HG02981 (cell line): ENCODE measurements at regions not wholly inside any gene's neighbourhood (a gene's known extent, or its start where the extent isn't known, plus 50 kb on each side); places are given as distances from the start of the nearest gene placed in this dataset.
"Not testable (repeated sequence)": the region's sequence is repeated elsewhere in the genome, so short reads cannot be mapped to it uniquely, and the experiment has no call there.

ENCODE experiments used
- ATAC-seq: cut with Tn5 transposase; IDR thresholded peaks from one replicate; pipeline ENCODE4 v1.9.1; 2021; ENCODE audit warnings: mild to moderate bottlenecking, moderate library complexity; ENCODE audit not compliant: unreplicated experiment

DNA sequence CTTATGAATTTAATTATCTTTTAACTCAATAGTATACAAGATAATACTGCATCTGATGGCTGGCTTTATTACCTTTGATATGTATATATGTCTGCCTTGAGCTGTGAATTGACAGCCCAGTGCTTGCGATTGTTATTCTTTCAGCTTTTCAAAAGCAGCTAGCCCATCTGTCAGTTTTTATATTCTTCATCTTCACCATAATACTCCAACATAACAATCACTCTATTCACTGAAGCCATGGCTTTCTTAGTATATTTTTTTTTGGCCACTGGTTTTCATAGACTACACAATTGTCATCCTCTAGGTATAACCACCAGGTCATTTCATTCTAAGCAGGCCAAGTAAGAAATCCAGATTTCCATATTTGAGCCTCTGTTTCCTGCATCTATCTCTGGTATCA, 1026.1 kb downstream of the FSCB start:
- no peak for ATAC-seq

DNA sequence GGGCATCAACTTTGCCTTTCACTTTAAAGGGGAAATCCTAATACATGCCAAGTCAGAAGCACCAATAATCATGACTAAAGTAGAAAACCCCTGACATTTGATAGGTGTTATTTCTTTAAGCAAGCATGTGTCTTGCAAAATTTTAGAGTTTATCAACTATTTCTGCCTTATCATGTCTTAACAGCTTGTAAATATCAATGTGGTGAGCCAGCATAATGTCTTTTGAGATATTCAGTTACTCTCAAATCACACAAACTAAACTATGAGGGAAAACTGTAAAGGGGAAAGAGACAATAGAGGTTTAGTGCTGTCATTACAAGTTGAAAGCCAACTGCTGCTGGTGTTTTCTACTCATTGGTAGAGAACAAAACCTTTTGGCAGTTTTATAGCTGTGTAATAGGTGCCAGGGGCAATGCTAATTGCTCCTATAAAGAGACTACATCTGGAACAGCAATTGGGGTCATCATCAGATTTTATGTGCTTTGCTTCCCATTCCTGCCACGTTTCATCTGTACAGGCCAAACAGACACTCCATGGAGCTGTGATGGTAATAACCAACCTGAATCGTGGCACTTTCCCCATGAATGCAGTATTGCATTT, 1027.4 kb downstream of the FSCB start:
- ATAC-seq: no peak

GRCh38 chr14:43476822-43477221, 1030.3 kb downstream of the FSCB start:
- no peak for ATAC-seq

DNA sequence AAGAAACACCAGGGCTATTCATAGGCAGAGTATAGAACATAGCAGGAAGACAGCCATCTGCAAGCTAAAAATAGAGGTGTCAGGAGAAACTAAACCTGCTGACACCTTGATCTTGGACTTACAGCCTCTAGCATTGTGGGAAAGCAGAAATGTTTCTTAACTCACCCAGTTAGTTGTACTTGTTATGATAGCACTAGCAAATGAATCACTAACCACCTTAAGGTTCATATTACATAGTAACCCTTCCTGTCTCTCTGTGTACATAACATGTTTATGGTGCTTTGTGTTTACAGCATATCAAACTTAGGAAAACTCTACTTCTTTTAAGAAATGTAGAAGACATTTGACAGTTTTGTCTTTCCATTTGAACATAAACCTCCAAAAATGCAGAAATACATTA, 1031.3 kb downstream of the FSCB start:
- no peak for ATAC-seq

GRCh38 chr14:43471595-43471994, 1035.5 kb downstream of the FSCB start:
- ATAC-seq: no peak

DNA sequence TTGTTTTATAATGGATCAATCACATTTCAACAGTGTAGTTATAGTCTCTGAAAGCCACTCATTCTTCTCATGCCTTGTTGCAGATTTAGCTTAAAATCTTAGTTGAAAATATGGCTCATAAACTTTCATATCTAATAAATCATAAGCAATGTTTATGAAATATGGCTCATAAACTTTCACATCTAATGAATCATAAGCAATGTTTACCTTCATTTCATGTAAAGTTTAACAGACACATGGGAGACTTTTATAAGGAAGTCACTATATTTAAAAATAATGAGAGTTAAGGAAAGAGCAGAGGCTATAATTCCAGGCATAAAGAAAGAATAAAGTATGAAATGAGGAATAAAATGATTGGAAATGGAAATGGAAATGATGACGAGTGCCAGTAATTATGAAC, 1042.1 kb downstream of the FSCB start:
- ATAC-seq: no peak

GRCh38 chr14:43449291-43449690, 1057.8 kb downstream of the FSCB start:
- ATAC-seq: no peak

DNA sequence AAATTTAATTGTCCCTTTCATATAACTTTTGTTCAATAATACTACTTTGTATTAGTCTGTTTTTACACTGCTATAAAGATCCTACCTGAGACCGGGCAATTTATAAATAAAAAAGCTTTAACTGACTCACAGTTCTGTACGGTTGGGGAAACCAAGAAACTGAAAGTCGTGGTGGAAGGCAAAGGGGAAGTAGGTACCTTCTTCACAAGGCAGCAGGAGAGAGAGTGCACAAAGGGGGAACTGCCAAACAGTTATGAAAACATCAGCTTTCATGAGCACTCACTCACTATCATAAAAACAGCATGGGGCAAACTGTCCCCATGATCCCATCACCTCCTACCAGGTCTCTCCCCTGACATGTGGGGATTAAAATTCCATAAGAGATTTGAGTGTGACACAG, 1069.0 kb downstream of the FSCB start:
- no peak for ATAC-seq

DNA sequence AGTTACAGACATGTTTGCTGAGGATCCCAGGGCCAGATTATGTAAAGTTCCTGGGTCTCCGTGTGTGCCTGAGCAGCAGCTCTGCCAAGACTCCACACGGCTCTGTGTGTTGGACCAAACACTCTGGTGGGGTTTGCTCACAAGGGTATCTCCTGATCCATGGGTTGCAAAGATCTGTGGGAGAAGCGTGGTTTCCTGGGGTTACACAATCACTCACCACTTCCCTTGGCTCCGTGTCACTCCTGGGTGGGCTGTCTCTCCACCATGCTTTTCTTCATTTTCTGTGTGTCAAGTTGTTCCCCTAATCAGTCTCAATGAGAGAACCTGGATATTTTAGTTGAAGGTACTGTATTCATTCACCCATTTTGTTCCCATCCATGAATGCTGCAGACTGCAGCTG, 1088.8 kb downstream of the FSCB start:
- no peak for ATAC-seq

- ATAC-seq: no peak
Measured at GRCh38 chr14:43413084-43413483, 1094.0 kb downstream of the FSCB start.

- no peak for ATAC-seq
Measured at GRCh38 chr14:43411841-43412240, 1095.2 kb downstream of the FSCB start.

DNA sequence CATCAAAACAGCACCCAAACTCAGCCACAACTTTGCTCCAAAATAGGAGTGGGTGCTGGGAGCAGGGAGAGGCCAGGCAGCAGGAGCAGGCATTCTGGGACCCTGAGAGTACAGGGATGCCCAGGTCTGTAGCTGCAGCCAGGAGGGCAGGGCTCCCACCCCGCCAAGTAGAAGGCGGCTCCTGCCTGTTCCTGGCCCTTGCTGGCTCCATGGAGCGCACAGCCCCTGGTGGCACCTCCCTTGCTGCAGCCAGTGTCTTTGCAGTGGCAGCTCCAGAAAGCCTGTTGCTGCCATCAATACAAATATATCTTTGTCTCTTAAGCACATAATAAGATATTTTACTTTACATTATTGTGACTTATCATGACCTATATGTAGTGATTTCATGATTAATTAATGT, 1096.5 kb downstream of the FSCB start:
- no peak for ATAC-seq

- ATAC-seq: no peak
Measured at GRCh38 chr14:43408472-43408871, 1098.6 kb downstream of the FSCB start.

- no peak for ATAC-seq
Measured at GRCh38 chr14:43407706-43408105, 1099.4 kb downstream of the FSCB start.

- ATAC-seq: no peak
Measured at GRCh38 chr14:43406931-43407330, 1100.2 kb downstream of the FSCB start.

DNA sequence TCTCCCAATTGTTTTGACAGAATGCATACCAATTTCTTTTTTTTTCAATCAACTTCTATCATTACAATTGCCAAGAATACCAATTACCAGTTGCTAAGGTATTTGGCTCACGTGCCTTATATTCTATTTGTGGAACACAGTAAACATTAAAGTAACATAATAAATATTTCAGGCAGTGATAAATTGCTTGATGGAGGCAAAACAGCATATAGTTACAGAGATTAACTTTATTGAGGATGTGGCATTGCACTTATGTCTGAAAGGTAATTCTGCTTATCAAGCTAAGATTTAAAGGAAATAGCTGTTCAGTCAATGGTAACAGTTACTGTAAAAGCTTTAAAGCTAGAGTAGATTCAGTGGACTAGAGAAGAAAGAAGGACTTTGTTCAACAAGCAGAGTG, 1107.8 kb downstream of the FSCB start:
- ATAC-seq: no peak

DNA sequence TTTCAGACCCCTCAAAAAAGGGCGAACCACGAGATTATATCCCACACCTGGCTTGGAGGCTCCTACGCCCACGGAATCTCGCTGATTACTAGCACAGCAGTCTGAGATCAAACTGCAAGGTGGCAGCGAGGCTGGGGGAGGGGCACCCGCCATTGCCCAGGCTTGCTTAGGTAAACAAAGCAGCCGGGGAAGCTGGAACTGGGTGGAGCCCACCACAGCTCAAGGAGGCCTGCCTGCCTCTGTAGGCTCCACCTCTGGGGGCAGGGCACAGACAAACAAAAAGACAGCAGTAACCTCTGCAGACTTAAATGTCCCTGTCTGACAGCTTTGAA, 1136.6 kb downstream of the FSCB start:
- ATAC-seq: not testable (repeated sequence)

DNA sequence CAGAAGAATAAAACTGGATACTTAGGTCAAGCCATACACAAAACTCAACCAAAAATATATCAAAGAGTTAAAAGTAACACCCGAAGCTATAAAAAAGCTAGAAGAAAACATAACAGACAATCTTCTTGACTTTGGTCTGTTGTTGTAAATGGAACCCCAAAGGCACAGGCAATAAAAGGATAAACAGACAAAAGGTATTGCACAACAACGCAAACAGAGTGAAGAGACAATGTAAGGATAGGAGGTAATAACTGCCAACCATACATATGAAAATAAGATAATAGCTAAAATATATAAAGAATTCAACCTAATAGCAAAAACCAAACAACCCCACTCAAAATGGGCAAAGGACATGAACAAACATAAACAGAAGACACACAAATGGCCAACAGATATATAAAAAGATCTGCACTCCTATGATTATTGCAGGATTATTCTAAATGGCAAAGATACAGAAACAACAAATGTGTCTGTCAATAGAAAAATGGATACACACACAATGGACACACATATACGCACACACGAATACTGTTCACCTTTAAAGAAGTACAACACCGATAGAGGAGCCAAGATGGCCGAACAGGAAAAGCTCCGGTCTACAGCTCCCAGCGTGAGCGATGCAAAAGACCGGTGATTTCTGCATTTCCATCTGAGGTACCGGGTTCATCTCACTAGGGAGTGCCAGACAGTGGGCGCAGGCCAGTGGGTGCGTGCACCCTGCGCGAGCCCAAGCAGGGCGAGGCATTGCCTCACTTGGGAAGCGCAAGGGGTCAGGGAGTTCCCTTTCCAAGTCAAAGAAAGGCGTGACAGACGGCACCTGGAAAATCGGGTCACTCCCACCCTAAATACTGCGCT, 1137.1 kb downstream of the FSCB start:
- ATAC-seq: no peak

GRCh38 chr14:43362586-43362985, 1144.5 kb downstream of the FSCB start:
- no peak for ATAC-seq

- ATAC-seq: no peak
Measured at GRCh38 chr14:43361751-43362150, 1145.3 kb downstream of the FSCB start.

DNA sequence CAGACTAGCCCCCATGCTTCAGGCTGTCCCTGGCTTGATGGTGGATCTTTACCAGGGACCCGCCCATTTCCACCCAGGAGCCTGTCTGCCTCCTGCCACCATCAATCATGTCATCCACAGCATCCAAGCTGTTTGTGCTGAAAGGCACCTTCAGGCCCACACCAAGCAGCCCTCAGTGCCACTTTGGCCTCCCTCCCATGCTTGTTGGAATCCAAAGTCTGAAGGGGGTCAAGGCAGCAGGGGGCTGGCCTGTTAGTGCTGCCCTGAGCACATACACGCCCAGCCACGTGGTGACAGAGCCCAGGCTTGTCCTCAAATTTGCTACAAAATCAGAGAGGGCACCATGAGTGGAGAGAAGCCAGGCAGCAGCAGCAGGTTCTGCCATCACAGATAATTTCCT, 1146.8 kb downstream of the FSCB start:
- ATAC-seq: no peak

DNA sequence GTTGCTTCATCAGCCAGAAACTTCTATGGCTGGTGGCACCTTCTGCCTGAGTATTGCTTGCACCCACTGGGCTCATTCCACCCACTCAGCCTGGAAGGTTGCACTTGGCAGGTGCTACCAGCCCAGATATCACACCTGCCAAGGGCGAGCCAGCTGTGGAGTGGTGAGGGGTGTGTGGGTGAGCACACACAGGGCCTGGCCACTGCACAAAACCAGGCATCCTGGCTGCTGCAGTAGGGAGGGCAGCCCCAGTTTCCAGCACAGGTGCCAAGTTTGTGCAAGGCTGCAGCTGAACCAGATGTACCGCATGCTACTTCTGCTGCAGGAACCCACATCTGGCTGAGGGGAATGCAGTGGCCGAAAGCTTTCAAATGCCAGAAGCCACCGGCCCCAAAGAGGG, 1147.8 kb downstream of the FSCB start:
- no peak for ATAC-seq
